Gastrocnemius medialis (tissue), 4 donors: ENCODE measurements at regions not wholly inside any gene's neighbourhood (a gene's known extent, or its start where the extent isn't known, plus 50 kb on each side); places are given as distances from the start of the nearest gene placed in this dataset.

Experiments
- POLR2A ChIP-seq, 2 donors: fragments of 450-650 bp; IDR thresholded peaks; one replicate each; pipeline ENCODE4 v1.6.1; 2017; ENCODE audit warnings: antibody characterized with exemption in 2 of 2, mild to moderate bottlenecking in 2 of 2, moderate library complexity in 2 of 2
- TF ChIP-seq, protein P1 (sequence below), 5 experiments: fragments of 450-650 bp in 3 of 5; fragments of 200-600 bp in 2 of 5; sonication (generic) in 2 of 5; IDR thresholded peaks in 4 of 5; conservative IDR thresholded peaks in 1 of 5; 1 replicate in 4 of 5; 2 replicates in 1 of 5; pipeline ENCODE4 v1.5.1; 2016 to 2019; ENCODE audit warnings: antibody characterized with exemption in 5 of 5, mild to moderate bottlenecking in 3 of 5, moderate library complexity in 3 of 5

- no peak for TF ChIP-seq POLR2A (IDR thresholded peaks at IDR 0.05)
- TF ChIP-seq, protein P1, sequence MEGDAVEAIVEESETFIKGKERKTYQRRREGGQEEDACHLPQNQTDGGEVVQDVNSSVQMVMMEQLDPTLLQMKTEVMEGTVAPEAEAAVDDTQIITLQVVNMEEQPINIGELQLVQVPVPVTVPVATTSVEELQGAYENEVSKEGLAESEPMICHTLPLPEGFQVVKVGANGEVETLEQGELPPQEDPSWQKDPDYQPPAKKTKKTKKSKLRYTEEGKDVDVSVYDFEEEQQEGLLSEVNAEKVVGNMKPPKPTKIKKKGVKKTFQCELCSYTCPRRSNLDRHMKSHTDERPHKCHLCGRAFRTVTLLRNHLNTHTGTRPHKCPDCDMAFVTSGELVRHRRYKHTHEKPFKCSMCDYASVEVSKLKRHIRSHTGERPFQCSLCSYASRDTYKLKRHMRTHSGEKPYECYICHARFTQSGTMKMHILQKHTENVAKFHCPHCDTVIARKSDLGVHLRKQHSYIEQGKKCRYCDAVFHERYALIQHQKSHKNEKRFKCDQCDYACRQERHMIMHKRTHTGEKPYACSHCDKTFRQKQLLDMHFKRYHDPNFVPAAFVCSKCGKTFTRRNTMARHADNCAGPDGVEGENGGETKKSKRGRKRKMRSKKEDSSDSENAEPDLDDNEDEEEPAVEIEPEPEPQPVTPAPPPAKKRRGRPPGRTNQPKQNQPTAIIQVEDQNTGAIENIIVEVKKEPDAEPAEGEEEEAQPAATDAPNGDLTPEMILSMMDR (IDR thresholded peaks at IDR 0.05 in 4 of 5, conservative IDR thresholded peaks at IDR 0.05 in 1 of 5), result no peak
These were observed 220.6 kb downstream of the ADRA2A start for GRCh38 chr10:111297351-111297848.
